GM08714 (cell line): ENCODE measurements at regions not wholly inside any gene's neighbourhood (a gene's known extent, or its start where the extent isn't known, plus 50 kb on each side); places are given as distances from the start of the nearest gene placed in this dataset.
"Not testable (repeated sequence)": the region's sequence is repeated elsewhere in the genome, so short reads cannot be mapped to it uniquely, and the experiment has no call there.

Experiments
- H3K4me3 ChIP-seq: fragments of 200-500 bp; sonication (Bioruptor generic); 2 replicates; pipeline ENCODE4 v1.5.1; 2014; ENCODE audit warnings: mild to moderate bottlenecking, low read length, inconsistent platforms
- ZNF274 ChIP-seq: IDR thresholded peaks from 2 replicates; pipeline ENCODE4 v1.6.1; 2012; ENCODE audit warnings: mild to moderate bottlenecking, low read depth, low read length

DNA sequence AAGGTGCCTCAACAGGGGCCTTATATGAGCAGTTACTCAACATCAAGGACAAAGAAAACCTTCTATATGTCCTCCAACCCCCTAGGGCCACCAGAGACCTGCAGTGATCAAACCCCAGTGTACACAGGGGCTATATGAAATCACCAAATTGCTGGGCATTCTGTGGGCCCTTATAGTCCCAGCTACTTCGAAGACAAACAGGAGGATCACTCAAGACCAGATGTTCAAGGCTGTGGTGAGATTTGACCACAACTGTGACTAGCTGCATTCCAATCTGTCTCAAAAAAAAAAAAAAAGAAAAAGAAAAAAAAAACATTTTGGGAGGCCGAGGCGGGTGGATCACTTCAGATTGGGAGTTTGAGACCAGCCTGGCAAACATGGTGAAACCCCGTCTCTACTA is 51.0 kb upstream of the PRB2 start:
- H3K4me3 ChIP-seq: no peak overlapping the region
- no peak for TF ChIP-seq ZNF274

DNA sequence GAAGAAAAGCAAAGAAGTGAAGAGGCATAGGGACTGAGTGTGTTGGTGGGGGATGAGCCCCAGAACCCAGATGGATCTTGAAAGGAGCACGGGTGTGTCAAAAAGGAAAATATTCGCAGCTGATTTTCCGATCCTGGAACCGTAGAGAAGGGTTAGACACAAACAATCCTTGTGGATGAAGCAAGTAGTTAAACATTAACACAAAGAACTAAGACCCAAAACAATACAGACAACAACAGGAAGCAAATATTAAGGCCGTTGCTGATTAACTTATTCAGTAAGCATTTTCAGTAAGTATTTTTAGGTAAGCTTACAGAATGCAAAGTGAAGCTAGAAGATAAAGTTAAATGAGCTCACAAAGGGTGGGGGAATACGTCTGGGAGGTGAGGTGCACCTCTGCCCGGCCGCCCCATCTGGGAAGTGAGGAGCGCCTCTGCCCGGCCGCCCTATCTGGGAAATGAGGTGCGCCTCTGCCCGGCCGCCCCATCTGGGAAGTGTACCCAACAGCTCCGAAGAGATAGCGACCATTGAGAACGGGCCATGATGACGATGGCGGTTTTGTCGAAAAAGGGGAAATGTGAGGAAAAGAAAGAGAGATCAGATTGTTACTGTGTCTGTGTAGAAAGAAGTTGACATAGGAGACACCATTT is 62.8 kb upstream of the PRB2 start:
- TF ChIP-seq ZNF274: no peak
- H3K4me3 ChIP-seq: no peak overlapping the region

DNA sequence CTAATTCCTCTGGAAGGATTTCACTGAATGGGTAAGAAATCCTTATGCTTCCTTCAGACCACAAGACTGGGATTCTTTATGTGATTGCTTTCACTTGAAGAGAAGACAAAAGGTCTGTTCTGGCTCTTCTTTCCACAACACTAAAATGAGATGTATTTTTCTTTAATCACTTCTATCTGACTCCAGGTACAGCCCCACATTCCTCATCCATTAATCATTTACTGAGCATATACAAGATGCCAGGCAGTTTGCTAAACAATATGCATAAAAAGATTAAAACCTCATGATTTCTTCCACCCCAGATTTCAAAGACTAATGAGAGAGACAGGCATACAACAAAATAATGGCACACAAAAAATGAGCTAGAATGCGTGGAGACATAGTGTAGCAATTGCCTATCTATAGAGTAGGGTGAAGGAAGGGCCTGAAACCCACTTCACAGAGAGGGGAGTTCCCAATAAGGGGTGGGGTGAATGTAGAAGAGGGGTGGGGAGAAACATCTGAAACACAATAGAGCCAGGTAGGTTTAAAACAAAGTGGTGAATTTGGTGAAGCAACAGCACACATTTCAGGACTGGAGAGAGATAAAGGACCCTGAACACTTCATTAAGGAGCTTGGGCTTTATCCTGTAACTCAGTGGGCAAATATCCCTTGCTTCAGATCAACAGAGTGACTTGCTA is 65.1 kb upstream of the PRB2 start:
- no peak overlapping the region for H3K4me3 ChIP-seq
- TF ChIP-seq ZNF274: no peak

DNA sequence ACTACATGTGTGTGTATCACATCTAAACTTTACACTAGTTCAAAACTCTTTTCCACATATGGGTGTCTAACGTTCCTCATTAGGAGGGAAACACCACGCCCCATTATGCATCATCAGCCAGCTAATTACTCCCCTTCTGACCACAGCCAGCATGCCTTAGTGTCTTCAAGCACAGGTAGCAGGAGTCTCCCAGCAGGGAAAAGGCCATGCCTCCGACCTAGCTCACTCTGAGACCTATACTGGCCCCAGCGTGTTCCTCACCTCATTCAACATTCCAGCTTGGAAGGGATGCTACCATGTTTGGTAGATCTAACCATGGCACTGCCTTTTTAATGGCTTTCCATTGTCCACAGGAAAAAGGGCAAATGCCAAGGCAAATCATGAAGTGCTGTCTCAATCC is 66.1 kb upstream of the PRB2 start:
- no peak for TF ChIP-seq ZNF274
- H3K4me3 ChIP-seq: no peak overlapping the region

DNA sequence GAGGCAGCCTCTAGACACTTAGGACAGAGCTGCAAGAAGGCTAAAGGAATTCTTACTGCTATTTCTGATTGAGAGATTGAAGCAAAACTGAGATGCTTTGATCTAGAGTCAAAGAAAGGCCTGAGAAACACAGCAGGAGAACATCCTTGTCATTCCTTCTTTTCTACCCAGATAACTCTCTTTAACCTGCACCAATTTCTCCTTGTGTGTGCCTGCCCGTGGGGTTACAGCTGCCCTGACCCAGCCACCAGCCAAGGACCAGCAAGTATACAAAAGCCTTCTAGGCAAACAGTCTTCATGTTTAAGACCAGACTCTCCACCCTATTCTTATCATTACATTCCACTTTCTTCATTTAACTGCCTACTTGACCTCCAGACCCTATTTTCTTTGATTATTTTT is 81.7 kb upstream of the PRB2 start:
- TF ChIP-seq ZNF274: no peak

DNA sequence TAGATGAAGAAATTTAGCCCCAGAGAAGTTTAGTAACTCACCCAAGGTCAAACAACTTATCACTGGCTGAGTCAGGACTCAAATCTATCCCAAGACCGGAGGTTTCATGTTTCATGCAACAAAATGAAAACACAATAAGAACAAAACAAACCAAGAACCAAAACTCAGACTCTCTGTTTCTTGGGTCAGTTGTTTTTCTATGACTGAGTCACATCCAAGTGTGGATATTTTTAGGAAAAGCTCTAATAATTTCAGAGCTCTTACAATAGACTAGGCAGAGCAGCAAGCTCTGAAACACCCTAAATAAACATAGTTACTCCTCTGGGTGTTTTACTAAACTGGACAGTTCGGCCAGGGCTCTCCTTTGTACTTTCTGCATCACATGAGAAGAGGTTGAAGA is 87.6 kb upstream of the PRB2 start:
- no peak overlapping the region for H3K4me3 ChIP-seq
- no peak for TF ChIP-seq ZNF274

More for the DNA sequence above, 81.7 kb upstream of the PRB2 start:
- no peak overlapping the region for H3K4me3 ChIP-seq

DNA sequence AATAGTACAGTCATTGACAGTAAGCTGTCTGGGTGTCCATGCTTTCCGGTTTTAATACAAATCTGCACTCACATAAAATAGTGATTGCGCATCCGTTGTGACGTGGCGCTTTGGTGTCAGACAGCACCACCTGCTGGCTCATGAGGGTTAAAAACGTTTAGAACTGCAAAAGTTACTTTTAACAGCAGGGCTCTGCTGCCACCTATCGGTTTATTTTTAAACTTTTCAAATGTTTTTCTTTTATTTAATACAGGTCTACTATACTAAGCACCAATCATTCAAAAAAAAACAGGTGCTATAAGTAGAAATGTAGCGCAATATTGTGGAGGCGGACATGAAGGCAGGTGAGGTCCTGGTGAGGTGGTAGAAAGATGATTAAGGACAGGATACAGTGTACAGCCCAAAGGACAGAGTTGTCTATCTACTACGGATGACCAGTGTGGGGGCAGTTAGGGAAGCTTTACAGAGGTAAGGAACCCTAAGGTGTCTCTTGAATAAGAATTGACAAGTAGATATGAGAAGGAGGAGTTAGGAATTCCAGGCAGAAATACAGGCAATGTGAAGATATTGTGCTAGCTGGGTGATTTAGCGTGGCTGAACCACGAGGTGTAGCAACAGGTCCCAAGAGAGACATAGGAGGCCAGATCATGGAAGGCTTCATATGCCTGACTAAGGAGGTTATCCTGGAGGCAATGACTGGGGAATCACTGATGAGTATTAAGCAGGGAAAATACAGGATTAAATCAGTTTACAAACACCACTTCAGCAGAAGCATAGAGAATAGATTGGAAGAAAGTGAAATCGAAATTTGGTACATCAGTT is 91.5 kb upstream of the PRB2 start:
- no peak overlapping the region for H3K4me3 ChIP-seq
- TF ChIP-seq ZNF274: no peak

DNA sequence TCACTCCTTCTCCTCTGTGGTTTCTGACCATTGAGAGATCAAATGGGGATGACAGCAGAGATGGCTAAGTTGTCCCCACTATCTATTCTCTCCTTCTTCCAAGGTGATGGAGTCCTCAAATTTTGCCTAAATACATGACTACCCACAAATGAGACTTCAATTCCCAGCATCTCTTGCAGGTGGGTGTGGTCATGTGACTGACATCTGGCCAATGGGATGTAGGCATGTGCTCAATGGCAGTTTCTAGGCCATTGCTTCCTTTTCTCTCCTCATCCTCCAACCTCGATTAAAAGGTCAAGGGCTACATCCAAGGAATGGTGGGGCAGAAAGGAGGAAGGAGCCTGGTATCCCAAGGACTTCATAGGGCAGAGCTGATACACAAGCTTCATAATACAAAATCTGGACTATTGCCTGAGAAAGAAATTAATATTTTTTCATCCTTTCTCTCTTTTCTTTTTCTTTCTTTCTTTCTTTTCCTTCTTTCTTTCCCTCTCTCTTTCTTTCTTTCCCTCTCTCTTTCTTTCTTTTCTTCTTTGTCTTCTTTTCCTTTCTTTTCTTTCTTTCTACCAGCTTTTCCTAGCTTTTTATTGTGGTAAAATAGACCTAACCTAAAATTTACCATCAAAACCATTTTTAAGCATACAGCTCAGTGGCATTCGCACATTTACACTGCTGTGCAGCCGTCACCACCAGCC is 100.9 kb upstream of the PRB2 start:
- no peak overlapping the region for H3K4me3 ChIP-seq
- TF ChIP-seq ZNF274: no peak

DNA sequence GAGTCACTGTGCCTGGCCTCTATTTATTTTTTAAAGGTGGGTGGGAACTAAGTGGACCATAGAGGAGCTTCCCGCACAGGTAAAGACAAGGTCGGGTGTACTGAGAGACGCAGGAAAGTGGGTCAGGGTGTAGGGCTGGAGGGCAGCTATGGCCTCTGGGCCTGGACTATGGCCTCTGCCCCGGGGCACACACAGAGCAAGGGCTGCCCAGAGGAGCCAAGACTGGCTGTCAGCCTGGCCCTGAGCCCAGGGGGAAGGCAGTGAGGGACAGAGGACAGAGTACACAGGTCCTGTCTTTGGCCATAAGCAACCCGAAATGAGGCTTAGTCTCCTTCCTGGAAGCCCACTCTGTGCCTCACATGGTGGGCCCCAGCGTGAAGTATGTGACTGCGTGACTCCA is 102.1 kb upstream of the PRB2 start:
- H3K4me3 ChIP-seq: no peak overlapping the region
- no peak for TF ChIP-seq ZNF274

DNA sequence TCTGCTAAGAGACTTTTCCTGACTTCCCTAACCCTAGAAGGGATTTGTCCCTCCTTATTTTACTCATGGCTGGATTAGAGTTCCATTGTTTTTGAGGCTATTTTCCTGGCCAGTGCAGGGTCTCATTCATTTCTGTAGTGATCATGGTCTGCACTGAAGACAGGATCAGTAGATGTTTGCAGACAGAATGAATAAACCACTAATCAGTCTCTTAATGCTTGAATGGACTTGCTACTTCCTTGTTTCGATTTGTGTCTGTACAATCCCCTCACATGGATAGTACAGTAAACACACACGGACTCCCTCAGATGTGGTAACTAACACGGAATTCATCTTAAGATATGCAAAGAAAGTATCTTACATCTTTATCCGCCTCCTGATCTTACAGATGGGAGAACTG is 102.6 kb upstream of the PRB2 start:
- TF ChIP-seq ZNF274: no peak
- no peak overlapping the region for H3K4me3 ChIP-seq

DNA sequence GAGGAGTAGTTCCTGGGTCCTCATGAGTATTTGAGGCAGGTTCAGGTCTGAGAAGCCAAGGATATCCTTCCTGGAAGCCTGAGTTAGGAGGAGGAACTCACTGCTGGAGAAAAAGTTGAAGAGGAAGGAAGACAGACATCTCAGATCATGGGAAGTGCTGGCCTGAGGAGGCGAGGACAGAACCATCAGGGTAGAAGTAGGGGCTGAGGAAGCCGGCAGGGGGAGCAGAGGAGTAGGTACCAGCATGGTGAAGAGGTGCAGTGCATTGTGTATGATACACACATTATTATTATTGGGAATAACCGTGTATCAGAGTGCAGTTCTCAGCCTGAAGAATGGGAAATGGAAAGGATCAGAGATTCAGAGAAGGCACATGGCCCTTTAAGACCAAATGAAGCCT is 103.2 kb upstream of the PRB2 start:
- not testable (repeated sequence) for H3K4me3 ChIP-seq

DNA sequence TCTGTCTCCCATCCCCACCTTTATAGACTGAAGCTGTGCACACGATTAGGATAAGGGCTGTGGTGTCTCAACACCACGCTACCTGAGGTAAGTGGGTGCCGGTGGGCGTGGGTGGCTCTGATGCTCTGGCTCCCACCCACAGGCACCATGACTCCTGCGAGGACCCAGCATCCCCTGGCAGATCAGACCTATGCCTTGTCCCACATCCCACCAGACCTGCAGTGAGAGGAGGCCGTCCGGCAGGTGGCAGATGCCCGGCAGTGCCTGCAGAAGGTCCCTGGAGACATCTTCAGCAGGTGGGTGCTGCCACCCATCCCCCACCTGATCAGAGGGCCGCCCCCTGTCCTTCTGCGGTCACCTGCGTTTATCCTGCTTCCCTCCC is 104.4 kb upstream of the PRB2 start:
- H3K4me3 ChIP-seq: no peak overlapping the region

DNA sequence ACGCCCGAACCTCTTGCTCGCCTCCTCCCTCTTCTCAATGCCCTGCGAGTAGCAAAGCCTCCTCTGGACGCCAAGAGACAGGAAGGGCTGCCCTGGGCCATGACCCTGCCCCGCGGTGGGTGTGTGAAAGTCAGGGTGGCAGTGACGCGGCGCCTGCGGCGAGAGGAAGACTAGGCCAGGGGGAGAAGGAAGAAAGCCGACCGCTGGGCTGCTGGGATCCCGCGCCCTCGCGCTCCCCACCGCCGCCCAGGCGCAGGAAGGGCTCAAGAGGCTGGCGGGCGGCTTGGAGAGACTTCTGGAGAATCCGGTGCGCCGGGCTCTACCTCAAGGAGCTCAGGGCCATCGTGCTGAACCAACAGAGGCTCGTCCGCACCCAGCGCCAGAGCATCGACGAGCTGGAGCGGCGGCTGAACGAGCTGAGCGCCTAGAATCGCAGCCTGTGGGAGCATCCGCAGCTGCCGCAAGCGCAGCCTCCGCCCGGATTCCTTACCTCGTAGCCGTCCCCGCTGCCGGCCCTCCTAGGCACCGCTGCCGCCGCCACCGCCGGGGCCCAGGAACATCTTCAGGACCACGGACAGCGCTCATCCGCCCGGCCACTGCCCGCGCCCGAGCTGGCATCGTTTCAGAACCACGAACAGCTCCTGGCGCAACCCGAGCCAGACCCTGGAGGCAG is 105.0 kb upstream of the PRB2 start:
- H3K4me3 ChIP-seq: no peak overlapping the region
- TF ChIP-seq ZNF274: no peak

More for the DNA sequence above, 104.4 kb upstream of the PRB2 start:
- no peak for TF ChIP-seq ZNF274

DNA sequence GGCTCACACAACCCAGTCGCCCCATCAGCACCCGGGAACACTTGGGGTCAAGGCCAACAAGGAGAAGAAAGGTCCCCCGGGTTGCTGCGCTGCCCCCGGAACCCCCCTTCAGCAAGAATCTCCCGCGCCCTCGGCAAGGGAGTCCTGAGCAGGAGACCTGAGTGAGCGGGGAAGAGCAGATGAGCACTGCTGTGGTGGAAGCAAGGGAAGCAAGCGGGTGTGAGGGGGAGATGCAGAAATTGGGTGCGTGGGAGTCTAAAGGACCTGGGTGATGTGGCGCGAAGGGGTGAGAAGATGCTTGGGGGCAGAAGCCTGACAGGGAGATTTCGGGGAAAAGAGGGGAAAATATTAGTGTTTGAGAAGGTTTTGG is 105.5 kb upstream of the PRB2 start:
- no peak overlapping the region for H3K4me3 ChIP-seq
- TF ChIP-seq ZNF274: no peak
